ENCODE measurements at regions not wholly inside any gene's neighbourhood (a gene's known extent, or its start where the extent isn't known, plus 50 kb on each side); places are given as distances from the start of the nearest gene placed in this dataset.

DNA sequence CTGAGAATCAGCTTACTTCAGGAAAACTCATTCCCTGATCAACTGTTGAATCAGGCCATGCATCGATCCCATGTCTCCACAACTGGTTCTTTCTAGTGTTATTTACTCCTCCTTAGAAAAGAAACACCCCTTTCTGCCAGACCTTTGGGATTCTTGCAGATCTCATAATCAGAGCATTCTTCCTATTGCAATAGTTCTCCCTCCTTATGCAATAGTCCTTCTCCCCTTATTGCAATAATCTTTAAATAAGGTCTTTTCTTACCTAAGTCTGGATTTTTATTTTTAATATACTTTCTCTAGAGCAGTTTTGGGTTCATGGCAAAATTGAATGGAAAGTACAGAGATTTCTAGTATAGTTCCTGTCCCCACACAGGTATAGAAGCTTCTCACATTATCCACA is 141.9 kb upstream of the SGO1 start:
- DNase-seq (ENCODE audit: extremely low spot score) = no peak
- ChIA-PET CTCF (no interaction called here), POLR2A (no interaction called here)
- TF ChIP-seq, protein P1, sequence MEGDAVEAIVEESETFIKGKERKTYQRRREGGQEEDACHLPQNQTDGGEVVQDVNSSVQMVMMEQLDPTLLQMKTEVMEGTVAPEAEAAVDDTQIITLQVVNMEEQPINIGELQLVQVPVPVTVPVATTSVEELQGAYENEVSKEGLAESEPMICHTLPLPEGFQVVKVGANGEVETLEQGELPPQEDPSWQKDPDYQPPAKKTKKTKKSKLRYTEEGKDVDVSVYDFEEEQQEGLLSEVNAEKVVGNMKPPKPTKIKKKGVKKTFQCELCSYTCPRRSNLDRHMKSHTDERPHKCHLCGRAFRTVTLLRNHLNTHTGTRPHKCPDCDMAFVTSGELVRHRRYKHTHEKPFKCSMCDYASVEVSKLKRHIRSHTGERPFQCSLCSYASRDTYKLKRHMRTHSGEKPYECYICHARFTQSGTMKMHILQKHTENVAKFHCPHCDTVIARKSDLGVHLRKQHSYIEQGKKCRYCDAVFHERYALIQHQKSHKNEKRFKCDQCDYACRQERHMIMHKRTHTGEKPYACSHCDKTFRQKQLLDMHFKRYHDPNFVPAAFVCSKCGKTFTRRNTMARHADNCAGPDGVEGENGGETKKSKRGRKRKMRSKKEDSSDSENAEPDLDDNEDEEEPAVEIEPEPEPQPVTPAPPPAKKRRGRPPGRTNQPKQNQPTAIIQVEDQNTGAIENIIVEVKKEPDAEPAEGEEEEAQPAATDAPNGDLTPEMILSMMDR (IDR thresholded peaks at IDR 0.05; ENCODE audit: control extremely low read depth, extremely low read depth, low read depth, missing control alignments) = no peak

DNA sequence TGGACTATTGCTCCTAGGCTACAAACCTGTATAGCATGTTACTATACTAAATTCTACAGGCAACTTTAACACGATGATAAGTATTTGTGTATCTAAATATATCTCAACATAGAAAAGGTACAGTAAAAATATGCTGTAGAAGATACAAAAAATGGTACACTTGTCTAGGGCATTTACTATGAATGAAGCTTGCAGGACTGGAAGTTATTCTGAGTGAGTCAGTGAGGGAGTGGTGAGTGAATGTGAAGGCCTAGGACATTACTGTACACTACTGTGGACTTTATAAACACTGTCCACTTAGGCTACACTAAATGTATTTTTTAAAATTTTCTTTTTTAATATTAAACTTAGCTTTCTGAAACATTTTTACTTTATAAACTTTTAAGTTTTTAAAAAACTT is 140.5 kb upstream of the SGO1 start:
- ChIA-PET CTCF (interaction anchor here (1.2 to 1.5 kb wide), 2 partner anchors 15 to 23 kb away, joined by 3 to 4 read pairs; no protein-coding TSS in a partner anchor), POLR2A (no interaction called here)
- DNase-seq (ENCODE audit: extremely low spot score) = no peak
- TF ChIP-seq, protein P1 (IDR thresholded peaks at IDR 0.05; ENCODE audit: control extremely low read depth, extremely low read depth, low read depth, missing control alignments) = no peak

DNA sequence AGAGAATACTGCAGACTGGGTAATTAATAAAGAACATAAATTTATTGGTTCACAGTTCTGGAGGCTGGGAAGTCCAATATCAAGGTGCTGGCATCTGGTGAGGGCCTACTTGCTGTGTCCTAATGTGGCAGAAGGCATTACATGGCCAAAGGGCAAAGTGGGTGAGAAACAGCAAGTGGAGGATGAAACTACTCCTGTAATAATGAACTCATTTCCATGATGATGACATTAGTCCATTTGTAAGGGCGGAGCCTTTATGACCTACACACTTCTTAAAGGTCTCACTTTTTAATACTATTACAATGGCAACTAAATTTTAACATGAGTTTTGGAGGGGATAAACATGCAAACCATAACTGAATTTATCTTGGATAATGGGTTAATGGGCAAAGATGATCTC is 139.6 kb upstream of the SGO1 start:
- CTCF ChIA-PET = no interaction called here
- no peak for DNase-seq (ENCODE audit: extremely low spot score)
- TF ChIP-seq, protein P1 (IDR thresholded peaks at IDR 0.05; ENCODE audit: control extremely low read depth, extremely low read depth, low read depth, missing control alignments) = no peak
- POLR2A ChIA-PET = no interaction called here

GRCh38 chr3:20324664-20325478 is 138.9 kb upstream of the SGO1 start:
- CTCF ChIA-PET = interaction anchor here (1.0 kb wide), 1 partner anchor 8 kb away, joined by 3 read pairs; no protein-coding TSS in a partner anchor
- TF ChIP-seq, protein P1 (IDR thresholded peaks at IDR 0.05; ENCODE audit: control extremely low read depth, extremely low read depth, low read depth, missing control alignments) = no peak
- POLR2A ChIA-PET = no interaction called here
- no peak for DNase-seq (ENCODE audit: extremely low spot score)

DNA sequence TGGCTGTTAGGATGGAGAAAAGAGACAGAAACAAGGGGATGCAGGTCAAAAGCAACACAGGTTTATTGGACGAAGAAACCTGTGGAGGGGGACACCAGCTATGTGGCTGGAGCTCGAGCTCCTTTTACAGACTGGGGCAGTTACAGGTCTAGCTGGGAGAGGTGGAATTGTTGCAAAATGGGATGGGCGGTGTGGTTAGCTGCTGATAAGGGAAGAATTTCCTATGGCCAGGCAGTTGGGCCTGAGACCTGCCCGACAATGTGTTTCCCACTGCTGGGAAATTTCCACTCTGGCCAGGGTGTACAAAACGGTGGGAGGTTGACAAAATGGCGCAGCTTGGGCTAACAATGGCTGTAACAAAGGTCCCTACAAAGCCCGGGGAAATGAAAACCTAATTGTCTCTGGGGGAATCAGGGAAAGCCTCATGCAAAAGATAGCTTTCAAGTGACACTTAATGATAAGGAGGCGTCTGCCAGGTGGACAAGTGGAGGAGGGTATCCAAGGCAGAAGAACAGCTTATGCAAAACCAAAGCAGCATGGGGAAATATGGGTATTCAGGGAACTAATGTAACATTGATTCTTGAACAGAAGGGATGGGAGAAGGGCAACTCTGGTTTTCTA is 137.4 kb upstream of the SGO1 start:
- TF ChIP-seq, protein P1 (IDR thresholded peaks at IDR 0.05; ENCODE audit: control extremely low read depth, extremely low read depth, low read depth, missing control alignments) = no peak
- ChIA-PET POLR2A (no interaction called here), CTCF (interaction anchor here (1.5 kb wide), 1 partner anchor 26 kb away, joined by 4 read pairs; no protein-coding TSS in a partner anchor)
- no peak for DNase-seq (ENCODE audit: extremely low spot score)

- CTCF ChIA-PET = interaction anchor here (1.5 to 2.0 kb wide), 2 partner anchors 24 to 29 kb away, joined by 4 to 5 read pairs; no protein-coding TSS in a partner anchor
- POLR2A ChIA-PET = no interaction called here
- TF ChIP-seq, protein P1 (IDR thresholded peaks at IDR 0.05; ENCODE audit: control extremely low read depth, extremely low read depth, low read depth, missing control alignments) = no peak
- no peak for DNase-seq (ENCODE audit: extremely low spot score)
These were observed 136.1 kb upstream of the SGO1 start for GRCh38 chr3:20322085-20322484.

Measured in GM10248 (cell line).